ENCODE measurements at regions not wholly inside any gene's neighbourhood (a gene's known extent, or its start where the extent isn't known, plus 50 kb on each side); places are given as distances from the start of the nearest gene placed in this dataset.

- TF ChIP-seq ZNF274 (IDR thresholded peaks at IDR 0.05; ENCODE audit: low read depth, low read length) (no peak), CTCF (IDR thresholded peaks at IDR 0.05 in 2 of 3, conservative IDR thresholded peaks at IDR 0.05 in 1 of 3; ENCODE audit: borderline replicate concordance in 1 of 3, insufficient read depth in 1 of 3, low read depth in 2 of 3, low read length in 2 of 3) (no peak), RAD21 (IDR thresholded peaks at IDR 0.05; ENCODE audit: low read depth) (no peak)
Observed at GRCh38 chr20:6502219-6502618, 265.3 kb upstream of the BMP2 start.

Measured in HCT116 (cell line).